GM06990 (cell line): ENCODE measurements at regions not wholly inside any gene's neighbourhood (a gene's known extent, or its start where the extent isn't known, plus 50 kb on each side); places are given as distances from the start of the nearest gene placed in this dataset.
A peak's percentile ranks its signal among the peaks of the same experiment; 100 is the strongest.

Source experiments
- DNase-seq: peaks from one replicate; pipeline ENCODE4 v3.0.0-alpha.2; 2011; ENCODE audit not compliant: insufficient read length; ENCODE audit errors: extremely low read depth
- H3K27me3 ChIP-seq: replicated peaks from 2 replicates; pipeline ENCODE4 v1.6.0; 2011; ENCODE audit warnings: low read length; ENCODE audit not compliant: control insufficient read depth, insufficient read depth
- H3K36me3 ChIP-seq: 2 replicates; pipeline ENCODE4 v1.5.1; 2011; ENCODE audit warnings: low read length; ENCODE audit not compliant: control insufficient read depth, insufficient read depth
- H3K4me3 ChIP-seq: replicated peaks from 2 replicates; pipeline ENCODE4 v1.5.1; 2011; ENCODE audit warnings: low read depth, mild to moderate bottlenecking, control low read depth, low read length
- TF ChIP-seq, protein P1 (sequence below): IDR thresholded peaks from 2 replicates; pipeline ENCODE4 v1.5.1; 2011; ENCODE audit warnings: low read length, control low read depth, mild to moderate bottlenecking, inconsistent platforms; ENCODE audit not compliant: insufficient read depth, poor library complexity, severe bottlenecking

GRCh38 chr5:152511120-152511519, 106.0 kb upstream of the NMUR2 start:
- H3K36me3 ChIP-seq, result no peaks in the 10 kb centered on the region
- no peak overlapping the region for H3K4me3 ChIP-seq
- H3K27me3 ChIP-seq, result no peaks in the 10 kb centered on the region
- TF ChIP-seq, protein P1, sequence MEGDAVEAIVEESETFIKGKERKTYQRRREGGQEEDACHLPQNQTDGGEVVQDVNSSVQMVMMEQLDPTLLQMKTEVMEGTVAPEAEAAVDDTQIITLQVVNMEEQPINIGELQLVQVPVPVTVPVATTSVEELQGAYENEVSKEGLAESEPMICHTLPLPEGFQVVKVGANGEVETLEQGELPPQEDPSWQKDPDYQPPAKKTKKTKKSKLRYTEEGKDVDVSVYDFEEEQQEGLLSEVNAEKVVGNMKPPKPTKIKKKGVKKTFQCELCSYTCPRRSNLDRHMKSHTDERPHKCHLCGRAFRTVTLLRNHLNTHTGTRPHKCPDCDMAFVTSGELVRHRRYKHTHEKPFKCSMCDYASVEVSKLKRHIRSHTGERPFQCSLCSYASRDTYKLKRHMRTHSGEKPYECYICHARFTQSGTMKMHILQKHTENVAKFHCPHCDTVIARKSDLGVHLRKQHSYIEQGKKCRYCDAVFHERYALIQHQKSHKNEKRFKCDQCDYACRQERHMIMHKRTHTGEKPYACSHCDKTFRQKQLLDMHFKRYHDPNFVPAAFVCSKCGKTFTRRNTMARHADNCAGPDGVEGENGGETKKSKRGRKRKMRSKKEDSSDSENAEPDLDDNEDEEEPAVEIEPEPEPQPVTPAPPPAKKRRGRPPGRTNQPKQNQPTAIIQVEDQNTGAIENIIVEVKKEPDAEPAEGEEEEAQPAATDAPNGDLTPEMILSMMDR, result no peak
- no peak for DNase-seq

GRCh38 chr5:152511531-152512132, 106.6 kb upstream of the NMUR2 start:
- DNase-seq, result no peak
- TF ChIP-seq, protein P1, result no peak
- Histone ChIP-seq H3K4me3 (no peak overlapping the region), H3K27me3 (no peaks in the 10 kb centered on the region), H3K36me3 (no peaks in the 10 kb centered on the region)

DNA sequence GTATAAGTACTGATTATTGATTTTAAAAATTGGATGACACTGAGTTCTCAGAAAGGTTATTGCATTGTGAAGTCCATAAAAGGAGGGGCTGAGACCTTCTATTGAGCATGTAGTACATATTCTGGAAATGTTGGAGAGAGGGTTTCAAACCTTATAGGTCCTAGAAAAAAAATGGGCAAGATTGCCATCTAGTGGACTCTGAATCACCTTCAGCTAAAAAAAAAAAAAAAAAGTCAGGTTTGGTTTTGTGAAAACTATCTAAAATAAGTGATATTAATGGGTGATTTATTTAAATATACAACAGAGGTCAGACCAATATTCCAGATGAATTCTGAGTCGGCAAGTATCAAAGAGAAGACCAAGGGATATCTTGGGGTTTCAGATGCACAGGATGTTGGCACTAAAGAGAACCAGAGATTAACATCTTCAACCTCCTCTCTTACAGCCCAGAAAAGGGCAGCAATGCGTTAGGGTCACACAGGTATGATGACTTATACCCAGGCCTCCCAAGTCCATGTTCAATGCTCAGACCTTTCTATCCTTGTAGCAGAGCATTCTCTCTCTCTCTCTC, 109.8 kb upstream of the NMUR2 start:
- Histone ChIP-seq H3K27me3 (no peaks in the 10 kb centered on the region), H3K36me3 (no peaks in the 10 kb centered on the region), H3K4me3 (no peak overlapping the region)
- TF ChIP-seq, protein P1, result peak; percentile 49
- DNase-seq, result no peak

DNA sequence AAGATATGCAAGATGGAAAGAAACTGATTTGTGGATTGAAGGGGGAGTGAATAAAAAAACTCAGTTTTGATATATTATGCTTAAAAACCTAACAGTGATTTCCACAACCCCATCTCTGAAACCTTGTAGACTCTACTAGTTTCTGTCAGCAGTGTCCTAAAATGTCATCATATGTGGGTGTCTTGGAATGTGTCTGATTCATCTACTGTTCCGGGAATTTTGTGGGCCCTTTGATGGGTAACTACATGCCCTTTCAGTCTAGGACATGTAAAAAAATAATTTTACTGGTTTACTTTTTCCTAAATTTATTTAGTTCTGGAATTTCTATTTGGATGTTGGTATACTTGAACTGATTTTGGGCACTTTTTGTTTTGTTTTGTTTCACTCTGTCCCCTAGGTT, 118.9 kb upstream of the NMUR2 start:
- no peaks in the 10 kb centered on the region for H3K36me3 ChIP-seq
- no peak overlapping the region for H3K4me3 ChIP-seq
- DNase-seq, result no peak
- H3K27me3 ChIP-seq, result no peaks in the 10 kb centered on the region
- TF ChIP-seq, protein P1, result no peak

DNA sequence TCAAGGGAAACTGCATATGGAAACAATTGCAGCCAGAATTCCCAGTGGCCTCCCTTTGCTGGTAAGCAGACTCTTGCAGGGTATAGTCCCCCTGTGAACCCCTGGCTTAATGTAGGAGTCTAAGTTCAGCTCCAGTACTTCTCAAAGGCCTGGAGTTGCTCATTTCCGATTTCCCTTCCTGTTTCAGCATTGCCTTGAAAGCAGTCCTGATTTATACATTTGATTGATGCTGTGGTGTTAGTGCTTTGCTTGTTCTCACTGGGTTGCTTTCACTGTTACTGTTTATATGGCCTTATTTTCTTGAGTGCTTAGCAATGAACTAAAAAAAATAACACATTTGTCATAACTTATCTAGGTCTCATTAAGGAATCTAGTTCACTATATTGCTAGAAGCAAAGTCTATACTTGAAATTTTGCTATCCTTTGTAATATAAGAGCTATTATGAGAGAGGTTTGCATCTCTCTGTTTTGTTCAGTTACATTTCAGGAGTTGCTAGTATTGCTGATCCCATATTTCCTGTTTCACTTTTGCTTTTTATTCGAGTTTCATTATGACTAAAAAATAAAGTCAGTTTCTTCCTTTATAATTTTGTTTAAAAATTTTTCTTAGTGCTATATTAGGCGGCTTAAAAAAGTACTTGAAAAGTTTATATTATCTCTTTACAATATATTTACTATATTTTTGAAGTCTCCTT, 122.4 kb upstream of the NMUR2 start:
- no peaks in the 10 kb centered on the region for H3K36me3 ChIP-seq
- no peak overlapping the region for H3K4me3 ChIP-seq
- peak; percentile 13 for DNase-seq
- TF ChIP-seq, protein P1, result no peak
- no peaks in the 10 kb centered on the region for H3K27me3 ChIP-seq
